ENCODE measurements at regions not wholly inside any gene's neighbourhood (a gene's known extent, or its start where the extent isn't known, plus 50 kb on each side); places are given as distances from the start of the nearest gene placed in this dataset.

GRCh38 chr1:218882454-218882853, 291.2 kb upstream of the LYPLAL1 start:
- no CpG with 5 or more reads among the region's 6 CpGs for WGBS (ENCODE audit: insufficient coverage)
- Histone ChIP-seq H3K4me3 (replicated peaks in 1 of 3; ENCODE audit: low read depth in 2 of 3, low read length in 3 of 3) (no peak overlapping the region), H3K9ac (ENCODE audit: insufficient read depth, low read length, poor library complexity, severe bottlenecking) (no peak overlapping the region), H4K20me1 (ENCODE audit: insufficient read depth, low read length) (no peaks in the 10 kb centered on the region), H3K9me3 (replicated peaks in 1 of 2; ENCODE audit: control insufficient read depth in 1 of 2, insufficient read depth in 1 of 2, low read length in 2 of 2) (peaks cover 0 to 6% of the 10 kb centered on the region in 2 donors), H2AFZ (ENCODE audit: insufficient read depth, low read depth, low read length, poor library complexity, severe bottlenecking) (no peak overlapping the region), H3K79me2 (ENCODE audit: insufficient read depth, low read length) (no peaks in the 10 kb centered on the region), H3K27ac (ENCODE audit: low read depth in 1 of 2, low read length in 2 of 2) (no peak overlapping the region), H3K4me2 (replicated peaks; ENCODE audit: extremely low read depth, low read length, poor library complexity, severe bottlenecking) (no peak overlapping the region), H3K4me1 (ENCODE audit: control insufficient read depth in 1 of 2, insufficient read depth in 2 of 2, low read length in 2 of 2) (no peaks in the 10 kb centered on the region), H3K36me3 (replicated peaks in 1 of 2; ENCODE audit: control insufficient read depth in 1 of 2, insufficient read depth in 2 of 2, low read length in 2 of 2) (no peaks in the 10 kb centered on the region), H3K27me3 (ENCODE audit: control insufficient read depth in 2 of 2, insufficient read depth in 2 of 2, low read length in 2 of 2) (no peaks in the 10 kb centered on the region)
- Mint-ChIP-seq H3K36me3 (no peaks in the 10 kb centered on the region), H3K27ac (no peak overlapping the region), H3K4me3 (no peak overlapping the region), H3K9me3 (peaks cover 5 to 11% (median 5%) of the 10 kb centered on the region in 7 donors), H3K27me3 (ENCODE audit: low read depth in 3 of 3) (peaks cover 0 to 2% (median 0%) of the 10 kb centered on the region in 3 donors), H3K4me1 (no peaks in the 10 kb centered on the region)
- intact Hi-C loops (cut with micrococcal nuclease), result no loop called here
- TF ChIP-seq CTCF (IDR thresholded peaks at IDR 0.05), result no peak
- no peak for DNase-seq

- no peak for TF ChIP-seq CTCF (IDR thresholded peaks at IDR 0.05)
- Mint-ChIP-seq H3K27me3 (ENCODE audit: low read depth in 3 of 3) (peaks cover 0 to 2% (median 0%) of the 10 kb centered on the region in 3 donors), H3K9me3 (peaks cover 1 to 11% (median 5%) of the 10 kb centered on the region in 7 donors), H3K4me3 (no peak overlapping the region), H3K27ac (no peak overlapping the region), H3K36me3 (no peaks in the 10 kb centered on the region), H3K4me1 (no peaks in the 10 kb centered on the region)
- Histone ChIP-seq H4K20me1 (ENCODE audit: insufficient read depth, low read length) (no peaks in the 10 kb centered on the region), H3K27me3 (ENCODE audit: control insufficient read depth in 2 of 2, insufficient read depth in 2 of 2, low read length in 2 of 2) (no peaks in the 10 kb centered on the region), H2AFZ (ENCODE audit: insufficient read depth, low read depth, low read length, poor library complexity, severe bottlenecking) (no peak overlapping the region), H3K4me3 (replicated peaks in 1 of 3; ENCODE audit: low read depth in 2 of 3, low read length in 3 of 3) (no peak overlapping the region), H3K4me2 (replicated peaks; ENCODE audit: extremely low read depth, low read length, poor library complexity, severe bottlenecking) (no peak overlapping the region), H3K4me1 (ENCODE audit: control insufficient read depth in 1 of 2, insufficient read depth in 2 of 2, low read length in 2 of 2) (no peaks in the 10 kb centered on the region), H3K9me3 (replicated peaks in 1 of 2; ENCODE audit: control insufficient read depth in 1 of 2, insufficient read depth in 1 of 2, low read length in 2 of 2) (peaks cover 0 to 3% of the 10 kb centered on the region in 2 donors), H3K27ac (ENCODE audit: low read depth in 1 of 2, low read length in 2 of 2) (no peak overlapping the region), H3K9ac (ENCODE audit: insufficient read depth, low read length, poor library complexity, severe bottlenecking) (no peak overlapping the region), H3K36me3 (replicated peaks in 1 of 2; ENCODE audit: control insufficient read depth in 1 of 2, insufficient read depth in 2 of 2, low read length in 2 of 2) (no peaks in the 10 kb centered on the region), H3K79me2 (ENCODE audit: insufficient read depth, low read length) (no peaks in the 10 kb centered on the region)
- DNase-seq, result no peak
- intact Hi-C loops (cut with micrococcal nuclease), result no loop called here
- WGBS (ENCODE audit: insufficient coverage), result 86% methylated on average over 1 of the region's 6 CpGs
Observed at GRCh38 chr1:218886101-218886871, 287.4 kb upstream of the LYPLAL1 start.
